ENCODE measurements at regions not wholly inside any gene's neighbourhood (a gene's known extent, or its start where the extent isn't known, plus 50 kb on each side); places are given as distances from the start of the nearest gene placed in this dataset.

- DNase-seq = no peak
Observed at GRCh38 chr2:138106606-138107005, 142.3 kb downstream of the HNMT start.

- DNase-seq = no peak
Observed at GRCh38 chr2:138107288-138107687, 143.0 kb downstream of the HNMT start.

GRCh38 chr2:138110453-138111083 lies 146.3 kb downstream of the HNMT start:
- DNase-seq = no peak

- DNase-seq = no peak
Observed at GRCh38 chr2:138112536-138112935, 148.3 kb downstream of the HNMT start.

GRCh38 chr2:138113871-138114525 lies 149.7 kb downstream of the HNMT start:
- no peak for DNase-seq

GRCh38 chr2:138115666-138116065 lies 151.4 kb downstream of the HNMT start:
- DNase-seq = no peak

- no peak for DNase-seq
Observed at GRCh38 chr2:138116456-138116855, 152.2 kb downstream of the HNMT start.

- no peak for DNase-seq
Observed at GRCh38 chr2:138121666-138122661, 157.7 kb downstream of the HNMT start.

- no peak for DNase-seq
Observed at GRCh38 chr2:138122891-138123290, 158.6 kb downstream of the HNMT start.

- no peak for DNase-seq
Observed at GRCh38 chr2:138123741-138124140, 159.5 kb downstream of the HNMT start.

- DNase-seq = no peak
Observed at GRCh38 chr2:138124521-138124920, 160.2 kb downstream of the HNMT start.

GRCh38 chr2:138125306-138126288 lies 161.3 kb downstream of the HNMT start:
- DNase-seq = no peak

- no peak for DNase-seq
Observed at GRCh38 chr2:138132108-138132507, 167.8 kb downstream of the HNMT start.

GRCh38 chr2:138137949-138138348 lies 173.7 kb downstream of the HNMT start:
- no peak for DNase-seq

GRCh38 chr2:138147796-138148195 lies 183.5 kb downstream of the HNMT start:
- DNase-seq = no peak

GRCh38 chr2:138155304-138155703 lies 191.0 kb downstream of the HNMT start:
- DNase-seq = no peak

GRCh38 chr2:138157372-138157771 lies 193.1 kb downstream of the HNMT start:
- DNase-seq = no peak

- DNase-seq = no peak
Observed at GRCh38 chr2:138170485-138170884, 206.2 kb downstream of the HNMT start.

GRCh38 chr2:138171244-138171643 lies 207.0 kb downstream of the HNMT start:
- no peak for DNase-seq

GRCh38 chr2:138175066-138175465 lies 210.8 kb downstream of the HNMT start:
- DNase-seq = no peak

- no peak for DNase-seq
Observed at GRCh38 chr2:138176862-138177439, 212.7 kb downstream of the HNMT start.

- no peak for DNase-seq
Observed at GRCh38 chr2:138177693-138178092, 213.4 kb downstream of the HNMT start.

Data from amniotic stem cell (primary cell).